Peyer's patch (tissue), 4 donors: ENCODE measurements at regions not wholly inside any gene's neighbourhood (a gene's known extent, or its start where the extent isn't known, plus 50 kb on each side); places are given as distances from the start of the nearest gene placed in this dataset.
"Not testable (repeated sequence)": the region's sequence is repeated elsewhere in the genome, so short reads cannot be mapped to it uniquely, and the experiment has no call there.

Experiments
- DNase-seq, 3 donors: peaks; one replicate each; pipeline ENCODE4 v3.0.0-alpha.2; 2017 to 2019
- H3K27ac ChIP-seq, 4 donors: fragments of 200-600 bp; sonication (generic); one replicate each; pipeline ENCODE4 v1.5.1; 2016 to 2019
- H3K27me3 ChIP-seq, 2 donors: fragments of 200-600 bp; sonication (generic); one replicate each; pipeline ENCODE4 v1.5.1; 2019
- H3K36me3 ChIP-seq, 3 donors: fragments of 200-600 bp; sonication (generic); one replicate each; pipeline ENCODE4 v1.5.1; 2016 to 2019
- H3K4me1 ChIP-seq, 4 donors: fragments of 200-600 bp; sonication (generic); one replicate each; pipeline ENCODE4 v1.5.1; 2016 to 2019
- H3K4me3 ChIP-seq, 4 donors: fragments of 200-600 bp; sonication (generic); 1 replicate in 3 of 4; 2 replicates in 1 of 4; pipeline ENCODE4 v1.5.1; 2016 to 2019; ENCODE audit warnings: mild to moderate bottlenecking in 1 of 4
- H3K9me3 ChIP-seq, 4 donors: fragments of 200-600 bp; sonication (generic); one replicate each; pipeline ENCODE4 v1.5.1; 2016 to 2019; ENCODE audit warnings: mild to moderate bottlenecking in 1 of 4
- CTCF ChIP-seq, 6 experiments: fragments of 450-650 bp in 4 of 6; fragments of 200-600 bp in 2 of 6; sonication (generic) in 1 of 6; IDR thresholded peaks; one replicate each; pipeline ENCODE4 v1.5.1; 2017 to 2019; ENCODE audit warnings: antibody characterized with exemption in 6 of 6, mild to moderate bottlenecking in 3 of 6, moderate library complexity in 1 of 6
- POLR2A ChIP-seq, 2 donors: fragments of 450-650 bp; IDR thresholded peaks; one replicate each; pipeline ENCODE4 v1.5.1; 2017; ENCODE audit warnings: antibody characterized with exemption in 2 of 2, mild to moderate bottlenecking in 2 of 2, moderate library complexity in 2 of 2

DNA sequence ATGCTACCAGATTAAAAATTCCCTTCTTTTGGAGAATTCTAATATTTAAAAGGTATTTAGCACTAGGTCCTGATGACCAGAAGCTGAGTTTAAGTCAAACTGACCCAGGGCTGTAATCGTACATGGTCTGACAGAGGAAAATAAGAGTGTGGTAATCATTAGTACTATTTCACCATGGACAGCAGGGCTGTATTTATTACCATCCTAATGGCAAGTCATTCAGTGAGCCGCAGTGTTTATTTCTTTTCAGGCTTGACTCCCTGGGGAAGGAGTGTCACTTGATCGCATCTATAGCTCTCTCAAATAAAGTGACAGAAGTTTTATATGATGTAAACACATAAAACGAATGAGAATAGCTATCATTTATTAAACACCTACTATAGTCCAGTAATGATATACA lies 261.8 kb downstream of the BTG1 start:
- no peak for DNase-seq
- H3K4me1 ChIP-seq, result no peaks in the 10 kb centered on the region
- H3K9me3 ChIP-seq, result no peaks in the 10 kb centered on the region
- no peaks in the 10 kb centered on the region for H3K27me3 ChIP-seq
- H3K36me3 ChIP-seq, result no peaks in the 10 kb centered on the region
- no peak overlapping the region for H3K4me3 ChIP-seq
- H3K27ac ChIP-seq, result no peak overlapping the region
- TF ChIP-seq POLR2A (IDR thresholded peaks at IDR 0.05) (no peak), CTCF (IDR thresholded peaks at IDR 0.05) (no peak)

- no peaks in the 10 kb centered on the region for H3K9me3 ChIP-seq
- H3K27ac ChIP-seq, result no peak overlapping the region
- H3K4me3 ChIP-seq, result no peak overlapping the region
- TF ChIP-seq CTCF (IDR thresholded peaks at IDR 0.05), result no peak
- TF ChIP-seq POLR2A (IDR thresholded peaks at IDR 0.05), result no peak
- peaks cover 0 to 5% (median under 1%) of the 10 kb centered on the region in 4 donors for H3K4me1 ChIP-seq
- DNase-seq, result no peak
- no peaks in the 10 kb centered on the region for H3K27me3 ChIP-seq
- H3K36me3 ChIP-seq, result no peaks in the 10 kb centered on the region
Measured at GRCh38 chr12:91882910-91883309, 262.7 kb downstream of the BTG1 start.

DNA sequence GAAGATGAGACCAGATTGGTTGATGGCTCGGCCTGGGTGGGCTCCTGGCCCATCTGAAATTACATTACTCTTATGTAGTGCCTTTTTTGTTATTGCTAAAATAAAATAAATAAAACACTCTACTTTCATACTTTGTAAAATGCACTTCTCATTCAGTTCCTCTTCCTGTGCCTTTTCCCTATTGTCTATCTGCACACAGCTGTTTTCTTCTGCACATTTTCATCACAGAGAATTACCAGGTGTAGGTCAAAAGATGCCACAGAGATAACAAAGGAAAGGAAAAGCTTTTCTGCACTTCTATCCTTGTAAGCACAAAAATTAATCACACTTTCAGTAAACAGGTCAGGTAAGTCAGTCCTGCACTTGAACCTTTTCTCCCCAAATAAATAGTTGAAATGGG lies 265.1 kb downstream of the BTG1 start:
- no peak overlapping the region for H3K27ac ChIP-seq
- TF ChIP-seq POLR2A (IDR thresholded peaks at IDR 0.05) (no peak), CTCF (IDR thresholded peaks at IDR 0.05) (no peak)
- H3K27me3 ChIP-seq, result no peaks in the 10 kb centered on the region
- no peaks in the 10 kb centered on the region for H3K9me3 ChIP-seq
- DNase-seq, result no peak
- H3K4me3 ChIP-seq, result no peak overlapping the region
- no peaks in the 10 kb centered on the region for H3K36me3 ChIP-seq
- H3K4me1 ChIP-seq, result peaks cover 0 to 16% (median 5%) of the 10 kb centered on the region in 4 donors

- TF ChIP-seq POLR2A (IDR thresholded peaks at IDR 0.05) (no peak), CTCF (IDR thresholded peaks at IDR 0.05) (no peak)
- Histone ChIP-seq H3K4me1 (peaks cover 0 to 16% (median 5%) of the 10 kb centered on the region in 4 donors), H3K4me3 (no peak overlapping the region), H3K27me3 (no peaks in the 10 kb centered on the region), H3K36me3 (no peaks in the 10 kb centered on the region), H3K27ac (peak overlapping the region; percentile 57 to 82 (median 69)), H3K9me3 (no peaks in the 10 kb centered on the region)
- no peak for DNase-seq
Measured at GRCh38 chr12:91877456-91878235, 268.0 kb downstream of the BTG1 start.

- peak overlapping the region; percentile 57 to 82 (median 80) for H3K27ac ChIP-seq
- H3K9me3 ChIP-seq, result no peaks in the 10 kb centered on the region
- no peaks in the 10 kb centered on the region for H3K36me3 ChIP-seq
- no peak overlapping the region for H3K4me3 ChIP-seq
- TF ChIP-seq POLR2A (IDR thresholded peaks at IDR 0.05) (peak; percentile 22 to 63), CTCF (IDR thresholded peaks at IDR 0.05) (no peak)
- DNase-seq, result peak; percentile 51 to 93 (median 89)
- H3K4me1 ChIP-seq, result peaks cover 0 to 16% (median 5%) of the 10 kb centered on the region in 4 donors
- no peaks in the 10 kb centered on the region for H3K27me3 ChIP-seq
Measured at GRCh38 chr12:91877022-91877421, 268.6 kb downstream of the BTG1 start.

- Histone ChIP-seq H3K27ac (peak overlapping the region; percentile 57 to 82 (median 80)), H3K4me1 (peaks cover 0 to 16% (median 5%) of the 10 kb centered on the region in 4 donors)
- H3K9me3 ChIP-seq, H3K36me3 ChIP-seq, H3K27me3 ChIP-seq, H3K4me3 ChIP-seq, DNase-seq: not testable (repeated sequence)
Measured at GRCh38 chr12:91875671-91876070, 270.0 kb downstream of the BTG1 start.
